ENCODE measurements at regions not wholly inside any gene's neighbourhood (a gene's known extent, or its start where the extent isn't known, plus 50 kb on each side); places are given as distances from the start of the nearest gene placed in this dataset.

DNA sequence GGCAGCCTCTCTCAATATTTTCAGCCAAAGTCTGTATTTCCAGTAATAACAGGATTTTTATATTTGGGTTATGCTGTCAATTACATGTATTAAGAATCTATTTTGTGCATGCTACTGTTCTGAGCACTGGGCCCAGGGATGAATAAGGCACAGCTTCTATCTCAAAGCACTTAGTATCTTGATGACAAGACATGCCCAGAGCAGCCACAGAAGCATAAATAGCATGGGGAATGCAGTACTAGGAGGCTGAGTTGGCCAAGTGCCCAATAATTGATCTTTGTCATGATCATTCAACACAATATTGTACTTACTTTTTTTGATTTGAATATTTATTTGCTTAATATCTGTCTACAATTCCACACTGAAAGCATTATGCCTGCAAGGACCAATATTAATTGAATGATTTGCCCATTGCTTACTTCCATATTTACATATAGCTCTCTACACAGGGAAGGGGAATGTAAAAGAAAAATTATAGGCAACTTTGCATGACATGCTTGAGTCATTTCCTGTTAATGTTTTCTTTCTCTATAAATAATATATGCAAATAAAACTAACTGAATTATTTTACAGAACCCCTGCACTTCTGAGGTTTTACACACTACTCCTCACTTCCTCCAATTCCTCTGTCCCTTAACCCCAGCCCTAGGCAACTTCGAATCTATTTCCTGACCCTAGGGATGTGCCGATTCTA is 298.9 kb upstream of the BMP2 start:
- Histone ChIP-seq H3K36me3 (no peaks in the 10 kb centered on the region), H3K27me3 (no peaks in the 10 kb centered on the region), H3K9me3 (no peaks in the 10 kb centered on the region), H3K4me3 (no peak overlapping the region)
- no peak for DNase-seq

DNA sequence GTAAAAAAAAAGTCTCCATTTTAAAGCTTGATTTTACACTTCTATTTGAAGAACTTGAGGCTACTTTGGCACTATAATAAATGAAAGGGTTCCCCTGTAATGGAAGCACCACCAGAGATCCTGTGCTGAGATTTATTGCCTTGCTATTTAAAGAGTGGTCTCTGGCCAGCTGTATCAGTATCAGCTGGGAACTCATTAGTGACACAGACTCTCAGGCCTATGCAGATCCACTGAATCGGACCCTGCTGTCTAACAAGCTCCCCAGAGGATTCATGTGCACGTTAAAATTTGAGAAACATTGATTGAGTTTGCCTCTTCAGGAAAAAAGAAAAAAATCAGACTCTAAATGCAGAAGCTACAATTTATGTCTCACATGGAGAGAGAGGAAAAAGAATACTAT is 299.9 kb upstream of the BMP2 start:
- H3K9me3 ChIP-seq, result no peaks in the 10 kb centered on the region
- H3K36me3 ChIP-seq, result no peaks in the 10 kb centered on the region
- DNase-seq, result no peak
- H3K4me3 ChIP-seq, result no peak overlapping the region
- H3K27me3 ChIP-seq, result no peaks in the 10 kb centered on the region

DNA sequence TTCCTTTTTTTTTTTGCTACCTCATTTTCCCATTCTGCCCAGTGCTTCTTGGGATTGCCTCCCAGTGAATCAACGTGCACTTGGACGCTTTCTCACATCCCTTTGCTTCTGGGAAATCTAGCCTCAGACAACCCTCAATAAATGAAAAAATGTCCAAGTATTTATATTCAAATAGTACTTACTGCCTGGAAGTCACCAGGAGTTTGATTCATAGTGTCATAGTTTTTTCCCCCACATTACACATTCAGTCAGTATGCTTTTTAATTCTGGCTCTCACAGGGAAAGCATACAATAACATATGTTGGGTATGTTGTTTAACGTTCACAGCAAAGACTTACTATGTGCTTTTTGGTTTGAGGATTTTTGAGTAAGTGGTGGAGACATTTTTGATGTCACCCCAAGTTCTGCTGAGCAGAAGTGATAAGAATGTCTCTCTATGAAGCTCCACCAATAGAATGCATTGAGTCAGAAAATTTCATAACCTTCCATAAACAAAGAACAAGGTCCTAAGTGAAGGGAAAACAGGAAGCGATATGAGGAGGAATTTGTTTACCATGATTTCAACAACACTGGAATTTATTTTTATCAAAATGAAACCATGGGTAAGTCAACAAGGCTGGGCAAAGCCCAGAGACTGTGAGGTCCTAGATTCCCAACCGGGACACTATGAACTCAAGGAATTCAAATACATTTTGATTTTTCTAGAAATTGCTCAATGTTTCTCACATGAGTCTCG is 301.2 kb upstream of the BMP2 start:
- no peak for DNase-seq

DNA sequence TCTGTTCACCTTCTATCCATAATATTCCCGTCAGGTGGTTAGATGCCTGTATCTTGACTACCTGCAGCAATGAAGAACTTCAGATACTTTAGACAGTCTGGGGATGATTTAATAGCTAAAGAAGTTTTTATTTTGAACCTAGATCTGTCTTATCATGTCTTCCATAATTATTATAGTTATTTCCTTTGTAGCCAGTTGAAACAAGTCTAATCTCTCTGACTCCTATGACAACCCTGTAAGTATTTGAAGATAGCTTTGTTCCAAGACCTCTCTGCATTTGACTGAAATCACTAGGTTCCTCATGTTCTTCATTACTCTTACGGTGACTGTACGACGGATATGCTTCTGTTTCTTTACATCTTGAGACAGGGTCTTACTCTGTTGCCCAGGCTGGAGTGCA is 316.6 kb upstream of the BMP2 start:
- no peaks in the 10 kb centered on the region for H3K9me3 ChIP-seq
- H3K36me3 ChIP-seq, result no peaks in the 10 kb centered on the region
- no peaks in the 10 kb centered on the region for H3K27me3 ChIP-seq
- H3K4me3 ChIP-seq, result no peak overlapping the region
- no peak for DNase-seq

More for the DNA sequence above, 301.2 kb upstream of the BMP2 start:
- Histone ChIP-seq H3K4me3 (no peak overlapping the region), H3K9me3 (no peaks in the 10 kb centered on the region), H3K27me3 (no peaks in the 10 kb centered on the region), H3K36me3 (no peaks in the 10 kb centered on the region)

DNA sequence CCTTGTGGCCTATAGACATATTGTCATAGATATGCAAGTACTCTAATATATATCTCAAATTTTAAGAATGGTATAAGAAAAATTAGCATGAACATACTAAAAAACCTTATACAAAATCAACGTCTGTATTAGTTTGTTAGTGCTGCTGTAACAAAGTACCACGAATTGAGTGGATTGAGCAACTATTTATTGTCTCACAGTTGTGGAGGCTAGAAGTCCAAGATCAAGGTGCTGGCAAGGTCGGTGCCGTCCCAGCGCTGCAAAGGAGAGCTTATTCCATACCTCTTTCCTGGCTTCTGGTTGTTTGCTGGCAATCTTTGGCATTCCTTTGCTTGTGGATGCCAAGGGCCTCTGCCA is 317.6 kb upstream of the FERMT1 start:
- Histone ChIP-seq H3K4me3 (no peak overlapping the region), H3K9me3 (no peaks in the 10 kb centered on the region)
- no peak for DNase-seq

DNA sequence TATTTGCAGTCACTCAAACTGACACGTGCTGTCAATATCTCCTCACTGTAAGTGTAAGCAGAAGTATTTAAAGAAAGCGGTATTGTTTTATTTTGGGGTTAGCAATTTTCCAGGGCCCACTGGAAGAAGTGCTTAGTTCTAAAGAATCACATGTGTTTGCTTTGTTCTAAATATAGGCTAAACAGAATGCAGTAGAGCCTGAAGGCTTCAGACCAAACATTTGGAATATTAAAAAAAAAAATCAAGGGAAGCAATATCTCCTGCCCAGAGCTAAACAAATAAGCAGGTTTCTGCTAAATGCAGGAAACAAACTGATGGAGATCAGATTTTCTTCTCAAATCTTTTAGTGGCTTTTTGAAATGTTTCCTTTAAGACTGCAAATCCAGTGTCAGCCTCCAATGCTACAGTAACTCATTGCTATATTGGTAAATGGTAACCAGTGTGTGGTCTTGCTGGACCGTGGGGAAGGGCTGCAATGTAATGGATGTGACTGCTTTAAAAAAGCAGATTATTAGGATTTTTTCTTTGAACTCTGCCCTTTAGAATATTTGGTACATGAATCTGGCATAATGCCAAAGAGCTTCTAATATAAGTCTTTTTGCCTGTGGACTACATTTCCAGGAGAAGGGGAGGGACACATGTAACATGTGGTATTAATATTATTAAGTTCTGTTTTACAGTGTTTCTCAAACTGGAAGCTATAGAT is 317.1 kb upstream of the FERMT1 start:
- DNase-seq, result no peak
- Histone ChIP-seq H3K27me3 (0 out of 2 replicates have a peak, but pooled peaks cover 2% of the 10 kb centered on the region), H3K4me3 (no peak overlapping the region), H3K9me3 (no peaks in the 10 kb centered on the region), H3K36me3 (no peaks in the 10 kb centered on the region)

More for the DNA sequence above, 317.6 kb upstream of the FERMT1 start:
- Histone ChIP-seq H3K36me3 (no peaks in the 10 kb centered on the region), H3K27me3 (0 out of 2 replicates have a peak, but pooled peaks cover 2% of the 10 kb centered on the region)

DNA sequence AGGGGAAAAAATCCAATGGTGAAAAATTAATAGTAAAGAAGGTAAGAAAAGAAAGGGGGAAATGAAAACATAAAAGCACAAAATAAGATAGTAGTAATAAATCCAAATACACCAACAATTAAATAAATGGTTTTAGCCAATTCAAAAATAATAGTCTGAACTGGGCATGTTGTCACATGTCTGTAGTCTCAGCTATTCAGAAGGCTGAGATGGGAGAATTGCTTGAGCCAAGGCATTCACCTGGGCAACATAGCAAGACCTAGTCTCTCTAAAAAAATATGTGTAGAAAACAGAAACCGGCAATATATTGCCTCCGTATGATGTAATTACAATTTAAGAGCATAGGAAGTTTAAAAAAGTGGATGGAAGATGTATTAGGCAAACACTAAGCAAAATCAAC is 311.3 kb upstream of the FERMT1 start:
- Histone ChIP-seq H3K36me3 (no peaks in the 10 kb centered on the region), H3K4me3 (no peak overlapping the region), H3K9me3 (no peaks in the 10 kb centered on the region), H3K27me3 (0 out of 2 replicates have a peak, but pooled peaks cover 2% of the 10 kb centered on the region)
- no peak for DNase-seq

DNA sequence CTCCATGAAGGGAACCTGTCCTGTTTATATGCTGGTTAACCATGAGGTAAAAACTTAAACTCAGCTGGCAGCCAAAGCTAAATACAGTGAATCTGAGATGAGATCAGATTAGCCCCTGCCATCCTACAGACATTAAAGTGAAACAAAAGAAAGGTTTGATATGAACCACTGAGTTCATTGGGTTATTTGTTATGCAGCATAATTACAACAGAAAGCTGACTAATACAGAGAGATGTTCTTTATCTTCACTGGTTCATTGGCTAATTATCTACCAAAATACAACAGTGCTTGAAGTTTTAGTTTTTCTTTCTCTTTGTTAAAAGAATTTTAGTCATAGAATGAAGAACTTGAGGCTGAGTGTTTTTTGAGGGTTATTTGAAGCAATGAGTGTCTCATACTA is 307.6 kb upstream of the FERMT1 start:
- DNase-seq, result no peak
- H3K9me3 ChIP-seq, result no peaks in the 10 kb centered on the region
- no peaks in the 10 kb centered on the region for H3K36me3 ChIP-seq
- no peak overlapping the region for H3K4me3 ChIP-seq
- H3K27me3 ChIP-seq, result no peaks in the 10 kb centered on the region

DNA sequence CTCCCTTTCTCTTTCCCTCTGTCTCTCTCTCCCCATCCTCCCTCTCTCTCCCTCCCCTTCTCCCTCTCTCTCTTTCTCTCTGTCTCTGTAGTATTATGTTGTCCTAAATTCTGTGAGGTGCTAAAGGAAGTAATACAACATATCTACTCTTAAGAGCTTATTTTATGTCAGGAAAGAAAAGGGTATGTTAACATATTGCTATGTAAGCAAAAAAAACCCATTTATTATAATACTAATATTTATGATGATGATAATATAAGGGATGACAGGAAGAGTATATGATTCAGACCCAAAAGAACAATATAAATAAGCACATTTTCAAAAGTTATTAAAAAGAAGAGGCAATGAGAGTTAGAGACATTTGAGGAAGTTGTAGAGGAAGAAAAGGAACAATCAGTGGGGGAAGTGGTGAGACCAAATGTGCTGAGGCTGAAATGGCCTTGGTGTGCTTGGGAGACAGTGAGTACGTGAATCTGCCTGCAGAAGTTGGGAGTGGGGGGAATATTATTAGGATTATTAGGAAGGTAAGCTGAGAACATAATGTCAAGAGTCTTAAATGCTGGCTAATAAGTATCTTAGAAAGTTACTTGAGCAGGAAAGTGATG is 303.6 kb upstream of the FERMT1 start:
- Histone ChIP-seq H3K27me3 (no peaks in the 10 kb centered on the region), H3K4me3 (no peak overlapping the region), H3K9me3 (no peaks in the 10 kb centered on the region), H3K36me3 (no peaks in the 10 kb centered on the region)
- no peak for DNase-seq

DNA sequence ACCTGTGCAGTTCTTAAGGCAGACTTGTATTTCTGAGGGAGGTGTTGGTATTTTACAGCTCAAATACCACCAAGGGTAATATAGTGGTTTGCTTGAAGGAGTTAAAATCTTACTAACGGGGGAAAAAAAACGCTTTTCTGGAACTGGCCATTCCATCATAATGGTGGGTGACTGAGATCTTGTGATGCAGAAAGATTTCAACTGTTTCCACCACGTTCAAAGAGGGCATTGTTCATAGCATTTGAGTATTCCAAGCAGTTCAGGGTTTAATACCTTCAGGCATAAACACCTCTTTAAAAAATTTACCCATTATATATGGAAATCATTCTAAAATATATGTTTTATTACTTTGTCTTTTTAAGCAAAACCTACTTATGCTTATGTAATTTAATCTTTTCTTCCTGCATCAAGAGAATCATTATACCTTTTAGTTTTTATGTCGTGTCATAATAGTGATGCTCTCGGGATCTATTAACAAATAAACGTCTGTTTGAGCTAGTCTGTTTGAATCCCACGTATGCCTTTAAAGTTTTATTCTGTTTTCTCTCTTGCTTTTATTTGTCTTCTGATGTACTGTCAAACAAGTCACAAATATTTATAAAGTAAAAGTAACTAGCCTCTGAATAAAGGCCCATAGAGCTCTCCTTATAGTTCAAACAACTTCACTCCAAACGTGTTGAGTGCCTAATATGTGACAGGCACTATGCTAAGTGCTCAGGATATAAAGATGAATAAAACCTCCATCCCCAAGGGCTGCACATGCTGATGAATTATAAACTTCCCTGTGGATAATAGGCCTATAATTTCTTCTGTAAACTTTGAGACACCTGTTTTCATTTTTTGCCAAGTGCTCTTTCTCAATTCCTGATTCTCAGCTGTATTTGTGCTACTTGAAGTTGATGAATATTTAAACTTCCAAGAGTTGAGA is 298.8 kb upstream of the FERMT1 start:
- no peak overlapping the region for H3K4me3 ChIP-seq
- no peaks in the 10 kb centered on the region for H3K27me3 ChIP-seq
- DNase-seq, result no peak
- H3K9me3 ChIP-seq, result no peaks in the 10 kb centered on the region
- peaks cover 4% of the 10 kb centered on the region for H3K36me3 ChIP-seq

DNA sequence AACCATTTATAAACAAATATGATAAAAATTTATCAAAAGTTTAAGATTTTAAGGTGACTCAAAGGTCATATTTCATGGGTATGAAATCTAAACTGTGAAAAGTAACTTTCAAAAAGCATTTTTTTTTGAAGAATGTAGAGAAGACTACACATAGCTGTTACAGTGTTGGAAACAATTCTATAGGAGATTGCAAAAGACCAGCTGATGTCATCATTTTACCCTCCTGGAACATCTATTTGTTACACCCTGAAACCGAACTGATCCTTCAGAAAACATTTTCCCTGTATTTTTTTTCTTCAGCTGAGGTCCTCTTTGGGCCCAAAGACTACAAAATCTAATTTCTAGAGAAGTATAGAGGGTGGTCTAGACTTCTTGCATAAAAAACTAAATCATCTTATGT is 297.5 kb upstream of the FERMT1 start:
- Histone ChIP-seq H3K27me3 (no peaks in the 10 kb centered on the region), H3K36me3 (peaks cover 4% of the 10 kb centered on the region), H3K9me3 (no peaks in the 10 kb centered on the region), H3K4me3 (no peak overlapping the region)
- no peak for DNase-seq

DNA sequence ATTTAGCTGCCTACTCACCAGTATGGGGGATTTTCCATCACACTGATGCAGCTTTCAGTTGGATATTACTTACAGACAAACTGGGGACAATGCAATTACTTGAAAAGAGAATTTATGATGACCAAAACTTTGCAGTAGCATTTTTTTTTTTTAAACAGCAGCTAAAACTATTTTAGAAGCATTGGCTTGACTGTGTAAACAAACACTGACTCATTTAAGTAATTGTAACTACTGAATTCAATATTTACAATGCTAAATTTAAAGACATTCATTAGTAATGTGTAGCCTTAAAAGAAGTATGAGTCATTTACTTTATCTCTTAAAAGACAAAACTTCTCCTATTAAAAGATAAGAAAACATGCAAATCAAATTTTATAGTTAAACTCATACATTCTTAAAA is 295.9 kb upstream of the FERMT1 start:
- Histone ChIP-seq H3K27me3 (no peaks in the 10 kb centered on the region), H3K36me3 (peaks cover 4% of the 10 kb centered on the region), H3K9me3 (no peaks in the 10 kb centered on the region), H3K4me3 (no peak overlapping the region)
- no peak for DNase-seq

DNA sequence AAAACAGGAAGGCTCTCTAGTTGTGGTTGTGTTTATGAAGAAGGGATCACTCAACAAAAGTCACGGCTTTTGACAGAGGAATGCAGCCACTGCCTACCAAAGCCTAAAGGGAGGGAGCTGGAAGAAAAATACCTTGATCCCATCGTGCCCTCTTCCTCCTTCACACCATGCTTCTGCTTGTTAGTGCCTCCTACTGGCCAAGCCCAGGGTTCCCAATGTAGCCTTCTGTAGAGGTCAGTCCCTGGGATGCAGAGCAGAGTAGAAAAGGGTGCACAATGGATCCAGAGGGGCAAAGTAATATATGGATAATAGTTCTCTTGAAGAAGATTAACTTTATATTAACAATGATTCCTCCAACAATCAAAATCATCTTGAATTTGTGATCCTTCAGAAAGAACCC is 293.5 kb upstream of the FERMT1 start:
- no peaks in the 10 kb centered on the region for H3K27me3 ChIP-seq
- no peak for DNase-seq
- H3K4me3 ChIP-seq, result no peak overlapping the region
- H3K9me3 ChIP-seq, result no peaks in the 10 kb centered on the region
- H3K36me3 ChIP-seq, result peaks cover 4% of the 10 kb centered on the region

DNA sequence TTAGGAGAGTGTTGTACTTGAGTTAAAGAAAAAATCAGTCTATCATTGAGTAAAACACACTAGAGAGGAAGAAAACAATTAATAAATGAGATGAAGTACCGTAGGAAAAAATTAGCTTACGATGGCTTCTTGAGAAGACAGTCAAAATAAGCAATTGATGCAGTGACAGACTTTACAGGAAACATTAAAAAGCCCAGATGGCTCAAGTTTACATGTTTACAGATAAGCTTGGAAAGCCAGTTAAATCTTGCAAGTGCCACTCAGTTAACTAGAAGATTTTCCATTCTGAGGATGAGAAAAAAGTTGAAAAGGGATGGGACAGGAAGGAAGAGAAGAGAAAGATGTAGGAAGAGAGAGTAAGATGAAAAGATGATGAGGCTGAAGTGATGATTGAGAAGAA is 288.8 kb upstream of the FERMT1 start:
- Histone ChIP-seq H3K36me3 (no peaks in the 10 kb centered on the region), H3K27me3 (no peaks in the 10 kb centered on the region), H3K4me3 (no peak overlapping the region), H3K9me3 (no peaks in the 10 kb centered on the region)
- DNase-seq, result no peak

DNA sequence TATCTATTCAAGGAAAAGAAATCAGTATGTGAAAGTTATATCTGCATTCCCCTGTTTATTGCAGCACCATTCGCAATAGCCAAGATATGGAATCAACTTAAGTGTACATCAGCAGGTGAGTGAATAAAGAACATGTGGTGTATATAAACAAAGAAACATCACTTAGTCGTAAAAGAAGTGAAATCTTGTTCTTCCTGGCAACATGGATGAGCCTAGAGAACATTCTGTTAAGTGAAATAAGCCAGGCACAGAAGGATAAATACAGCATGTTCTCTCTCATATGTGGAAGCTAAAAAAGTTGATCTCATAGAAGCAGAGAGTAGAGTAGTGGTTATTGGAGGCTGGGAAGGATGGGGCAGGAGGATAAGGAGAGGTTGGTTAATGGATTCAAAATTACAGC is 287.9 kb upstream of the FERMT1 start:
- Histone ChIP-seq H3K27me3 (no peaks in the 10 kb centered on the region), H3K9me3 (no peaks in the 10 kb centered on the region), H3K36me3 (no peaks in the 10 kb centered on the region), H3K4me3 (no peak overlapping the region)
- no peak for DNase-seq

DNA sequence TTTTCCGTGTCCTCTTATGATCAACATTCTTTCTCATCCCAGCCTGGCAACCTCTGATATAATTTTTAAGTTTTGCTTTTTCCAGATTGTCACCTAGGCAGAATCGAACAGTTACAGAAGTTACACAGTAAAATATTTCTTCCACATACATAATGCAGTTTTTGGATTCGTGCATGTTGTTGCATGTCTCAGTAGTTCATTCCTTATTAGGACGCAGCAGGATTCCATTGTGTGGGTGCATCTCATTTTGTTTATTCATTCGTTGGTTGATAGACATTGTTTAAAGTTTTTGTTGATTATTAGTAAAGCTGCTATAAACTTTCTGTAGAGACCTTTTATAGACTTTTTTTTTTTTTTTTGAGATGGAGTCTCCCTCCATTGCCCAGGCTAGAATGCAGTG is 284.3 kb upstream of the FERMT1 start:
- no peak overlapping the region for H3K4me3 ChIP-seq
- no peaks in the 10 kb centered on the region for H3K9me3 ChIP-seq
- no peaks in the 10 kb centered on the region for H3K27me3 ChIP-seq
- no peak for DNase-seq
- no peaks in the 10 kb centered on the region for H3K36me3 ChIP-seq
